HepG2 (cell line): ENCODE measurements at regions not wholly inside any gene's neighbourhood (a gene's known extent, or its start where the extent isn't known, plus 50 kb on each side); places are given as distances from the start of the nearest gene placed in this dataset.

Experiments
- ATAC-seq: fragments of 200-7000 bp; cut with Tn5 transposase; 3 replicates; pipeline ENCODE4 v1.9.1; 2020; ENCODE audit warnings: mild to moderate bottlenecking, moderate library complexity
- BruUV-seq: library from RNA; stranded (reverse); fragments of 400-500 nt; replicated peaks from 2 replicates; lab custom pipeline; 2021; lab: Mats Ljungman, UMichigan
- CTCF ChIA-PET: fragments of 300-600 bp; formaldehyde crosslinking; extraction: SDS; loops from one replicate; lab custom pipeline; 2021; ENCODE audit warnings: low total read pairs, inconsistent platforms, low intra/inter-chr PET ratio; lab: Yijun Ruan, JAX
- POLR2A ChIA-PET: fragments of 350-600 bp; sonication (Branson Sonifier 250); formaldehyde crosslinking; loops from one replicate; lab custom pipeline; 2020; ENCODE audit warnings: antibody characterized with exemption, inconsistent platforms; lab: Yijun Ruan, JAX
- DNase-seq: peaks from one replicate; pipeline ENCODE4 v3.0.0-alpha.2; 2015; ENCODE audit warnings: low spot score
- FAIRE-seq: peaks from 3 replicates; lab custom pipeline; 2011; peaks lifted over from hg19 to GRCh38; lab: Jason Lieb, UNC
- H2AFZ ChIP-seq: one replicate; pipeline ENCODE4 v1.6.1; 2011; ENCODE audit warnings: low read length, inconsistent platforms
- H3K27ac ChIP-seq: fragments of 300-600 bp; 3 replicates; pipeline ENCODE4 v1.8.0; 2011; ENCODE audit warnings: mixed run types, mild to moderate bottlenecking, mixed read lengths, low read length, inconsistent platforms; ENCODE audit not compliant: insufficient read depth; ENCODE audit errors: extremely low read length
- H3K27me3 ChIP-seq, 2 experiments: fragments of 200-600 bp in 1 of 2; 2 replicates in 1 of 2; 3 replicates in 1 of 2; pipeline versions ENCODE4 v1.6.0 to v1.8.0; 2011; ENCODE audit warnings: low read length in 2 of 2, mild to moderate bottlenecking in 2 of 2, moderate library complexity in 2 of 2, inconsistent platforms in 1 of 2; ENCODE audit not compliant: insufficient read depth in 2 of 2, control insufficient read depth in 1 of 2
- H3K36me3 ChIP-seq, 2 experiments: fragments of 200-600 bp in 1 of 2; replicated peaks in 1 of 2; 2 replicates in 1 of 2; 3 replicates in 1 of 2; pipeline versions ENCODE4 v1.5.1 to v1.8.0; 2011; ENCODE audit warnings: low read length in 2 of 2, inconsistent platforms in 1 of 2; ENCODE audit not compliant: insufficient read depth in 2 of 2, control insufficient read depth in 1 of 2
- H3K4me1 ChIP-seq: 2 replicates; pipeline ENCODE4 v1.5.1; 2012; ENCODE audit warnings: low read length, inconsistent platforms; ENCODE audit not compliant: insufficient read depth
- H3K4me2 ChIP-seq: 2 replicates; pipeline ENCODE4 v1.6.0; 2011; ENCODE audit warnings: low read depth, low read length, inconsistent platforms
- H3K4me3 ChIP-seq, 3 experiments: fragments of 200-600 bp in 1 of 3; sonication (generic), shearing (Covaris generic) in 1 of 3; replicated peaks in 1 of 3; 2 replicates each; pipeline ENCODE4 v1.5.1; 2011 to 2016; ENCODE audit warnings: low read length in 3 of 3, inconsistent platforms in 2 of 3, low read depth in 2 of 3, mild to moderate bottlenecking in 2 of 3, control low read depth in 1 of 3, mixed read lengths in 1 of 3; ENCODE audit not compliant: insufficient read depth in 1 of 3
- H3K79me2 ChIP-seq: one replicate; pipeline ENCODE4 v1.6.1; 2011; ENCODE audit warnings: low read length, inconsistent platforms; ENCODE audit not compliant: insufficient read depth
- H3K9ac ChIP-seq: 2 replicates; pipeline ENCODE4 v1.6.0; 2011; ENCODE audit warnings: mild to moderate bottlenecking, low read depth, low read length, inconsistent platforms; ENCODE audit not compliant: insufficient read depth
- H3K9me3 ChIP-seq: 2 replicates; pipeline ENCODE4 v1.5.1; 2012; ENCODE audit warnings: mild to moderate bottlenecking, low read length
- H4K20me1 ChIP-seq: 2 replicates; pipeline ENCODE4 v1.6.0; 2011; ENCODE audit warnings: inconsistent platforms, mild to moderate bottlenecking, low read length, moderate library complexity; ENCODE audit not compliant: insufficient read depth
- ATF7-NPFF ChIP-seq: sonication (generic); formaldehyde crosslinking; IDR thresholded peaks from 2 replicates; pipeline ENCODE4 v1.8.1; 2023; ENCODE audit warnings: mild to moderate bottlenecking, low read depth, missing genetic modification reagents, moderate library complexity
- CCDC6 ChIP-seq: sonication (generic); formaldehyde crosslinking; IDR thresholded peaks from 2 replicates; pipeline ENCODE4 v1.8.1; 2022; ENCODE audit warnings: mild to moderate bottlenecking, missing genetic modification reagents, moderate library complexity
- GATAD2A ChIP-seq: IDR thresholded peaks from 2 replicates; pipeline ENCODE4 v1.6.1; 2016
- HIVEP1 ChIP-seq: sonication (generic); formaldehyde crosslinking; IDR thresholded peaks from 2 replicates; pipeline ENCODE4 v1.4.0; 2020; ENCODE audit warnings: mild to moderate bottlenecking, missing genetic modification reagents
- KDM1A ChIP-seq: IDR thresholded peaks from 2 replicates; pipeline ENCODE4 v1.6.1; 2016; ENCODE audit warnings: missing compliant biosample characterization
- MTA3 ChIP-seq: sonication (generic); formaldehyde crosslinking; IDR thresholded peaks from 2 replicates; pipeline ENCODE4 v1.4.0; 2020; ENCODE audit warnings: missing genetic modification reagents
- NFIB ChIP-seq: sonication (generic); formaldehyde crosslinking; IDR thresholded peaks from 2 replicates; pipeline ENCODE4 v1.9.0; 2021; ENCODE audit warnings: missing genetic modification reagents, mild to moderate bottlenecking, borderline replicate concordance
- POGZ ChIP-seq: sonication (generic); formaldehyde crosslinking; IDR thresholded peaks from 2 replicates; pipeline ENCODE4 v1.4.0; 2020; ENCODE audit warnings: mild to moderate bottlenecking, missing genetic modification reagents
- YY1 ChIP-seq: IDR thresholded peaks from 2 replicates; pipeline ENCODE4 v1.6.1; 2011; ENCODE audit warnings: low read length, low read depth, moderate library complexity, mild to moderate bottlenecking; ENCODE audit not compliant: insufficient read depth, insufficient replicate concordance
- ZBTB3 ChIP-seq: sonication (generic); formaldehyde crosslinking; IDR thresholded peaks from 2 replicates; pipeline ENCODE4 v1.4.0; 2020; ENCODE audit warnings: low read depth, mild to moderate bottlenecking, moderate library complexity, missing genetic modification reagents, borderline replicate concordance
- ZC3H4 ChIP-seq: sonication (generic); formaldehyde crosslinking; IDR thresholded peaks from 2 replicates; pipeline ENCODE4 v1.4.0; 2020; ENCODE audit warnings: missing genetic modification reagents, borderline replicate concordance
- ZFP62 ChIP-seq: sonication (generic); formaldehyde crosslinking; IDR thresholded peaks from 2 replicates; pipeline ENCODE4 v1.4.0; 2020; ENCODE audit warnings: missing genetic modification reagents
- ZNF572 ChIP-seq: sonication (generic); formaldehyde crosslinking; IDR thresholded peaks from 2 replicates; pipeline ENCODE4 v1.5.1; 2020; ENCODE audit warnings: mild to moderate bottlenecking, missing genetic modification reagents
- ZNF891 ChIP-seq: sonication (generic); formaldehyde crosslinking; IDR thresholded peaks from 2 replicates; pipeline ENCODE4 v1.5.0; 2020; ENCODE audit warnings: mild to moderate bottlenecking, missing genetic modification reagents
- WGBS: methylation state at CpG from one replicate; pipeline ENCODE4 v1.1.6; 2017; ENCODE audit warnings: low lambda C conversion rate; 5-methylcytosine and 5-hydroxymethylcytosine counted together
- in situ Hi-C: cut with HindIII; loops from 2 replicates; pipeline ENCODE4 v1.10.0; 2017; ENCODE audit warnings: low pct_unique_long_range_greater_than_20kb; ENCODE audit not compliant: extremely low pct_ligation_motif_present
- intact Hi-C: fragments of 100-400 bp; cut with micrococcal nuclease; formaldehyde crosslinking; loops from one replicate; pipeline ENCODE4 v1.10.0; 2022; ENCODE audit not compliant: unreplicated experiment
- TF ChIP-seq, protein P1 (sequence below): sonication (generic); formaldehyde crosslinking; IDR thresholded peaks from 2 replicates; pipeline ENCODE4 v1.8.1; 2023; ENCODE audit warnings: missing genetic modification reagents, mild to moderate bottlenecking, borderline replicate concordance
- TF ChIP-seq, protein P2 (sequence below): sonication (generic); formaldehyde crosslinking; conservative IDR thresholded peaks from 2 replicates; pipeline ENCODE4 v1.4.0; 2020; ENCODE audit warnings: missing genetic modification reagents

DNA sequence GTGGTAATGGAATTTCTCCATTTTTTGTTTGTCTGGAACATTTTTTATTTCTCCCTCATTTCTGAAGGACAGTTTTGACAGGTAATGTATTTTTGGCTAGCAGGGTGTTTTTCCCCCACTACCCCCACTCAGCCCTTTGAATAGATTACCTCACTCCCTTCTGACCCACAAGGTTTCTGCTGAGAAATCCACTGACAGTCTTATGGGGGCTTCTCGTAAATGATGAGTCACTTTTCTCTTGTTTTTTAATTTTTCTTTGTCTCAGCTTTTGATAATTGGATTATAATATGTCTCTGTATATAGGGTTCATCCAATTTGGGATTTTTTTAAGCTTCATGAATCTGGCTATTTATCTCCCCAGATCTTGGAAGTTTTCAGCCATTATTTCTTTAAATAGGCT, 74.7 kb upstream of the CCDC71L start:
- Histone ChIP-seq H4K20me1 (no peaks in the 10 kb centered on the region), H3K4me2 (no peak overlapping the region), H3K4me3 (no peak overlapping the region), H3K9me3 (no peaks in the 10 kb centered on the region), H3K27ac (no peak overlapping the region), H3K36me3 (no peaks in the 10 kb centered on the region), H3K79me2 (no peaks in the 10 kb centered on the region), H3K9ac (no peak overlapping the region), H3K4me1 (no peaks in the 10 kb centered on the region), H2AFZ (no peak overlapping the region), H3K27me3 (no peaks in the 10 kb centered on the region)
- no peak for TF ChIP-seq YY1
- TF ChIP-seq HIVEP1 (CRISPR knock-in tag) = no peak
- TF ChIP-seq, protein P1, sequence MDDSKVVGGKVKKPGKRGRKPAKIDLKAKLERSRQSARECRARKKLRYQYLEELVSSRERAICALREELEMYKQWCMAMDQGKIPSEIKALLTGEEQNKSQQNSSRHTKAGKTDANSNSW = no peak
- no peak for TF ChIP-seq MTA3 (CRISPR knock-in tag)
- TF ChIP-seq, protein P2, sequence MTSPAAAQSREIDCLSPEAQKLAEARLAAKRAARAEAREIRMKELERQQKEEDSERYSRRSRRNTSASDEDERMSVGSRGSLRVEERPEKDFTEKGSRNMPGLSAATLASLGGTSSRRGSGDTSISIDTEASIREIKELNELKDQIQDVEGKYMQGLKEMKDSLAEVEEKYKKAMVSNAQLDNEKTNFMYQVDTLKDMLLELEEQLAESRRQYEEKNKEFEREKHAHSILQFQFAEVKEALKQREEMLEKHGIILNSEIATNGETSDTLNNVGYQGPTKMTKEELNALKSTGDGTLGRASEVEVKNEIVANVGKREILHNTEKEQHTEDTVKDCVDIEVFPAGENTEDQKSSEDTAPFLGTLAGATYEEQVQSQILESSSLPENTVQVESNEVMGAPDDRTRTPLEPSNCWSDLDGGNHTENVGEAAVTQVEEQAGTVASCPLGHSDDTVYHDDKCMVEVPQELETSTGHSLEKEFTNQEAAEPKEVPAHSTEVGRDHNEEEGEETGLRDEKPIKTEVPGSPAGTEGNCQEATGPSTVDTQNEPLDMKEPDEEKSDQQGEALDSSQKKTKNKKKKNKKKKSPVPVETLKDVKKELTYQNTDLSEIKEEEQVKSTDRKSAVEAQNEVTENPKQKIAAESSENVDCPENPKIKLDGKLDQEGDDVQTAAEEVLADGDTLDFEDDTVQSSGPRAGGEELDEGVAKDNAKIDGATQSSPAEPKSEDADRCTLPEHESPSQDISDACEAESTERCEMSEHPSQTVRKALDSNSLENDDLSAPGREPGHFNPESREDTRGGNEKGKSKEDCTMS (CRISPR knock-in tag) = no peak
- TF ChIP-seq ZFP62 (CRISPR knock-in tag) = no peak
- no peak for TF ChIP-seq ZNF572
- no peak for TF ChIP-seq ATF7-NPFF (CRISPR knock-in tag)
- TF ChIP-seq ZBTB3 (CRISPR knock-in tag) = no peak
- TF ChIP-seq GATAD2A (CRISPR knock-in tag) = no peak
- TF ChIP-seq ZC3H4 (CRISPR knock-in tag) = no peak
- no peak for TF ChIP-seq NFIB (CRISPR knock-in tag)
- no peak for TF ChIP-seq POGZ
- no peak for TF ChIP-seq KDM1A (CRISPR knock-in tag)
- no peak for TF ChIP-seq ZNF891 (CRISPR knock-in tag)
- TF ChIP-seq CCDC6 (CRISPR knock-in tag) = no peak
- whole genome bisulfite sequencing = 0% methylated on average over 1 of the region's 1 CpG
- in situ Hi-C loops (loop anchor here (10.0 kb wide), 1 partner anchor 191 kb away; no protein-coding TSS in a partner anchor), intact Hi-C loops (loop anchor here (2.0 kb wide), 1 partner anchor 559 kb away; no protein-coding TSS in a partner anchor)
- BruUV-seq = no TSS peak
- CTCF ChIA-PET = no interaction called here
- ATAC-seq (no peak), FAIRE-seq (no peak), DNase-seq (no peak)
- POLR2A ChIA-PET = no interaction called here
